Transverse colon (tissue), 4 donors: ENCODE measurements at regions not wholly inside any gene's neighbourhood (a gene's known extent, or its start where the extent isn't known, plus 50 kb on each side); places are given as distances from the start of the nearest gene placed in this dataset.

Experiments
- EP300 ChIP-seq: sonication (generic); formaldehyde crosslinking; IDR thresholded peaks from one replicate; pipeline ENCODE4 v1.6.1; 2017; ENCODE audit warnings: antibody characterized with exemption, low read depth
- POLR2A ChIP-seq: fragments of 450-650 bp; IDR thresholded peaks from one replicate; pipeline ENCODE4 v1.6.1; 2016; ENCODE audit warnings: antibody characterized with exemption, mild to moderate bottlenecking, moderate library complexity
- POLR2AphosphoS5 ChIP-seq, 3 donors: sonication (generic); formaldehyde crosslinking; IDR thresholded peaks; one replicate each; pipeline ENCODE4 v1.6.1; 2016; ENCODE audit warnings: antibody characterized with exemption in 3 of 3
- TF ChIP-seq, protein P1 (sequence below), 5 experiments: fragments of 200-600 bp in 3 of 5; fragments of 450-650 bp in 2 of 5; sonication (generic) in 3 of 5; IDR thresholded peaks; 1 replicate in 2 of 5; 2 replicates in 3 of 5; pipeline ENCODE4 v1.5.1; 2016 to 2017; ENCODE audit warnings: antibody characterized with exemption in 5 of 5, inconsistent platforms in 3 of 5, mild to moderate bottlenecking in 2 of 5, moderate library complexity in 1 of 5

DNA sequence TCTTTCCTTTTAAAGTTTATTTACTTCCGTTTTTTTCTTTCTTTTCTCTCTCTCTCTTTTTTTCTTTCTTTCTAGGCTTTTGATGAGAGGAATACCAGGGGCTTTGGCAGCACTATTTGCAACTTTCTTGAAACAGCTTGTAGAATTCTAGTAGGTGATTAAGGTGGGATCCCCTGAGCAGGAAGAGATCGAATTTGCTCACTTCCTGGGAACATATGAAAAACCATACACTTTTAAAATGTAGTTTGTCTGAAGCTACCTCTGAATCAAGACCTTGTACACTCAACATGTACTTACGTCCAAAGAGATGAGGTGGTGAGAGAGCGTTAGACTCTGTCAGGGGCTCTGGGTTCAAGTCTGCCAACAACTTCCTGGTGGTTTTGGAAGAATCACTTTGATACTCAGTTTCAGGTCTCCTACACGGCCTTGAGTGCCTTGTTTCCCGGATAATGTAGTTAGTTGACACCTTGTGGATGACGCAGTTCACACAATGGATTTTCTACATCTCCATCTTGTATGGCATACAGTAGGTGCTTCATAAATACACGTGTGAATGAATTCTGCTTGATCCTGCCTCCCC, 229.1 kb downstream of the MYCN start:
- TF ChIP-seq, protein P1, sequence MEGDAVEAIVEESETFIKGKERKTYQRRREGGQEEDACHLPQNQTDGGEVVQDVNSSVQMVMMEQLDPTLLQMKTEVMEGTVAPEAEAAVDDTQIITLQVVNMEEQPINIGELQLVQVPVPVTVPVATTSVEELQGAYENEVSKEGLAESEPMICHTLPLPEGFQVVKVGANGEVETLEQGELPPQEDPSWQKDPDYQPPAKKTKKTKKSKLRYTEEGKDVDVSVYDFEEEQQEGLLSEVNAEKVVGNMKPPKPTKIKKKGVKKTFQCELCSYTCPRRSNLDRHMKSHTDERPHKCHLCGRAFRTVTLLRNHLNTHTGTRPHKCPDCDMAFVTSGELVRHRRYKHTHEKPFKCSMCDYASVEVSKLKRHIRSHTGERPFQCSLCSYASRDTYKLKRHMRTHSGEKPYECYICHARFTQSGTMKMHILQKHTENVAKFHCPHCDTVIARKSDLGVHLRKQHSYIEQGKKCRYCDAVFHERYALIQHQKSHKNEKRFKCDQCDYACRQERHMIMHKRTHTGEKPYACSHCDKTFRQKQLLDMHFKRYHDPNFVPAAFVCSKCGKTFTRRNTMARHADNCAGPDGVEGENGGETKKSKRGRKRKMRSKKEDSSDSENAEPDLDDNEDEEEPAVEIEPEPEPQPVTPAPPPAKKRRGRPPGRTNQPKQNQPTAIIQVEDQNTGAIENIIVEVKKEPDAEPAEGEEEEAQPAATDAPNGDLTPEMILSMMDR (IDR thresholded peaks at IDR 0.05), result no peak
- TF ChIP-seq POLR2AphosphoS5 (IDR thresholded peaks at IDR 0.05) (no peak), EP300 (no peak), POLR2A (no peak)
